ENCODE measurements at regions not wholly inside any gene's neighbourhood (a gene's known extent, or its start where the extent isn't known, plus 50 kb on each side); places are given as distances from the start of the nearest gene placed in this dataset.

DNA sequence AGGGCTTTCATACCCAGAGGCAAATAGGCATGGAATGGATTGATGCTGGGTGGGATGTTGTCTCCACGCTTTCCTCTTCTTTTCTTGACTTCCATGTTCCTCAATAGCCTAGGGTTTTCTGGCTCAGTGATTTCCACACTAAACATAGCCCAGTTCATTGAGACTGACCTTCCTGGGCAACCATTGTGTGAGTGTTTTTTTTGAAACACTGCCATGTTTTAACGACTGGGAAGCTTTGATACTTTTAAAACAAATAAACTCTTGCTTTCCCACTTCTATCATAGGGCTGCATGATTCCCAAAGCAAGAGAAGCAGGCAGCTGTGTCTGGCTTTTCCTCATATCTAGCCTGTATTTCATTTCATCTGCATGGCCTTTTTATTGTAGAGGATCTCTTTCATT lies 775.9 kb upstream of the TSPY4 start:
- Histone ChIP-seq H3K23ac (ENCODE audit: low read length) (no peak overlapping the region), H3K36me3 (ENCODE audit: control insufficient read depth, insufficient read depth, low read length) (no peaks in the 10 kb centered on the region), H3K9ac (ENCODE audit: low read length) (no peak overlapping the region), H3K4me3 (ENCODE audit: low read length) (no peak overlapping the region), H2BK15ac (replicated peaks; ENCODE audit: low read depth) (no peak overlapping the region), H3K18ac (ENCODE audit: low read length) (no peak overlapping the region), H3K79me2 (ENCODE audit: control insufficient read depth, insufficient read depth, low read length) (no peaks in the 10 kb centered on the region), H3K4me1 (ENCODE audit: control insufficient read depth, low read depth, low read length) (no peaks in the 10 kb centered on the region), H4K8ac (ENCODE audit: low read depth, low read length) (no peak overlapping the region), H2BK120ac (ENCODE audit: low read depth, low read length) (no peak overlapping the region), H3K56ac (ENCODE audit: low read length) (no peak overlapping the region), H3K4me2 (ENCODE audit: low read length) (no peak overlapping the region), H3K79me1 (ENCODE audit: low read length) (no peaks in the 10 kb centered on the region), H3K27ac (ENCODE audit: low read depth, low read length) (no peak overlapping the region), H2AK5ac (ENCODE audit: low read length) (no peak overlapping the region), H4K5ac (ENCODE audit: low read length) (no peak overlapping the region), H3K4ac (ENCODE audit: low read depth, low read length) (no peak overlapping the region), H2BK5ac (ENCODE audit: low read length) (no peak overlapping the region), H3K27me3 (ENCODE audit: insufficient read depth, low read length, poor library complexity) (no peaks in the 10 kb centered on the region)
- no CpG with 5 or more reads among the region's 2 CpGs for WGBS (ENCODE audit: extremely low coverage, insufficient coverage, low lambda C conversion rate)
- no peak for DNase-seq

GRCh38 chrY:8562456-8563090 lies 774.7 kb upstream of the TSPY4 start:
- H3K4me3 ChIP-seq (ENCODE audit: low read length): no peak overlapping the region

DNA sequence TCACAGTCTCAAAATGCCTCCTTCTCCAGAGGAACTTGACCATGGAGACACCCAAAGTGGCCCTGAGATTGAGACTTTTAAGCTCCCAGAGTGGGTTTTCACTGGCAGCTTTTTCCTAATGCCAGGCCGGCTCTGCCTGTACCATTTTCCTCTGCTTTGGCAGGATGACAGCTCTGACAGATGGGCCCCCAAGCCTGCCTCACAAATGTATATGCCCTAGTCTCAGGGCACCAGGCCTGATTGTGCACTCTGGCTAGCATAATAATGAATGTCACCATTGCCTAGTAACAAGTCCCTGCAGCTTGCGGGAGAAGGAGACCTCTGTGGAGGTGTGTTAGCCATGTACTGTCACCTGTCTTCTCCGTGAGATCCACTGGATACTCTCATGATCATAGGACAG lies 772.8 kb upstream of the TSPY4 start:
- H4K5ac ChIP-seq (ENCODE audit: low read length): no peak overlapping the region
- no peak overlapping the region for H3K56ac ChIP-seq (ENCODE audit: low read length)
- H3K4ac ChIP-seq (ENCODE audit: low read depth, low read length): no peak overlapping the region
- no peaks in the 10 kb centered on the region for H3K27me3 ChIP-seq (ENCODE audit: insufficient read depth, low read length, poor library complexity)
- no peaks in the 10 kb centered on the region for H3K79me1 ChIP-seq (ENCODE audit: low read length)
- no peaks in the 10 kb centered on the region for H3K4me1 ChIP-seq (ENCODE audit: control insufficient read depth, low read depth, low read length)
- H3K18ac ChIP-seq (ENCODE audit: low read length): no peak overlapping the region
- H2BK5ac ChIP-seq (ENCODE audit: low read length): no peak overlapping the region
- DNase-seq: no peak
- H2AK5ac ChIP-seq (ENCODE audit: low read length): no peak overlapping the region
- H3K23ac ChIP-seq (ENCODE audit: low read length): no peak overlapping the region
- H4K8ac ChIP-seq (ENCODE audit: low read depth, low read length): no peak overlapping the region
- H2BK120ac ChIP-seq (ENCODE audit: low read depth, low read length): no peak overlapping the region
- H3K4me2 ChIP-seq (ENCODE audit: low read length): no peak overlapping the region
- H3K27ac ChIP-seq (ENCODE audit: low read depth, low read length): no peak overlapping the region
- H3K36me3 ChIP-seq (ENCODE audit: control insufficient read depth, insufficient read depth, low read length): no peaks in the 10 kb centered on the region
- H3K79me2 ChIP-seq (ENCODE audit: control insufficient read depth, insufficient read depth, low read length): no peaks in the 10 kb centered on the region
- WGBS (ENCODE audit: extremely low coverage, insufficient coverage, low lambda C conversion rate): no CpG with 5 or more reads among the region's 3 CpGs
- H3K4me3 ChIP-seq (ENCODE audit: low read length): no peak overlapping the region
- no peak overlapping the region for H2BK15ac ChIP-seq (replicated peaks; ENCODE audit: low read depth)
- no peak overlapping the region for H3K9ac ChIP-seq (ENCODE audit: low read length)

More at GRCh38 chrY:8562456-8563090, 774.7 kb upstream of the TSPY4 start:
- H3K4me2 ChIP-seq (ENCODE audit: low read length): no peak overlapping the region
- H3K56ac ChIP-seq (ENCODE audit: low read length): no peak overlapping the region
- no peak overlapping the region for H2BK120ac ChIP-seq (ENCODE audit: low read depth, low read length)
- no peaks in the 10 kb centered on the region for H3K27me3 ChIP-seq (ENCODE audit: insufficient read depth, low read length, poor library complexity)
- H2BK5ac ChIP-seq (ENCODE audit: low read length): no peak overlapping the region
- DNase-seq: no peak
- no peak overlapping the region for H4K8ac ChIP-seq (ENCODE audit: low read depth, low read length)
- no peak overlapping the region for H3K18ac ChIP-seq (ENCODE audit: low read length)
- H4K5ac ChIP-seq (ENCODE audit: low read length): no peak overlapping the region
- no peaks in the 10 kb centered on the region for H3K79me2 ChIP-seq (ENCODE audit: control insufficient read depth, insufficient read depth, low read length)
- no peak overlapping the region for H2BK15ac ChIP-seq (replicated peaks; ENCODE audit: low read depth)
- no peaks in the 10 kb centered on the region for H3K79me1 ChIP-seq (ENCODE audit: low read length)
- H3K23ac ChIP-seq (ENCODE audit: low read length): no peak overlapping the region
- no CpG with 5 or more reads among the region's 8 CpGs for WGBS (ENCODE audit: extremely low coverage, insufficient coverage, low lambda C conversion rate)
- no peak overlapping the region for H3K27ac ChIP-seq (ENCODE audit: low read depth, low read length)
- H3K4me1 ChIP-seq (ENCODE audit: control insufficient read depth, low read depth, low read length): no peaks in the 10 kb centered on the region
- no peaks in the 10 kb centered on the region for H3K36me3 ChIP-seq (ENCODE audit: control insufficient read depth, insufficient read depth, low read length)
- H3K4ac ChIP-seq (ENCODE audit: low read depth, low read length): no peak overlapping the region
- no peak overlapping the region for H2AK5ac ChIP-seq (ENCODE audit: low read length)
- H3K9ac ChIP-seq (ENCODE audit: low read length): no peak overlapping the region

- no peak overlapping the region for H4K8ac ChIP-seq (ENCODE audit: low read depth, low read length)
- H3K4me2 ChIP-seq (ENCODE audit: low read length): no peak overlapping the region
- no peak overlapping the region for H3K56ac ChIP-seq (ENCODE audit: low read length)
- no peak overlapping the region for H3K27ac ChIP-seq (ENCODE audit: low read depth, low read length)
- no peaks in the 10 kb centered on the region for H3K79me2 ChIP-seq (ENCODE audit: control insufficient read depth, insufficient read depth, low read length)
- no peak overlapping the region for H2BK5ac ChIP-seq (ENCODE audit: low read length)
- no peak overlapping the region for H3K9ac ChIP-seq (ENCODE audit: low read length)
- no peak for DNase-seq
- H3K36me3 ChIP-seq (ENCODE audit: control insufficient read depth, insufficient read depth, low read length): no peaks in the 10 kb centered on the region
- no CpG with 5 or more reads among the region's 2 CpGs for WGBS (ENCODE audit: extremely low coverage, insufficient coverage, low lambda C conversion rate)
- H3K23ac ChIP-seq (ENCODE audit: low read length): no peak overlapping the region
- no peak overlapping the region for H3K18ac ChIP-seq (ENCODE audit: low read length)
- no peaks in the 10 kb centered on the region for H3K4me1 ChIP-seq (ENCODE audit: control insufficient read depth, low read depth, low read length)
- no peak overlapping the region for H3K4ac ChIP-seq (ENCODE audit: low read depth, low read length)
- no peak overlapping the region for H2BK120ac ChIP-seq (ENCODE audit: low read depth, low read length)
- no peaks in the 10 kb centered on the region for H3K27me3 ChIP-seq (ENCODE audit: insufficient read depth, low read length, poor library complexity)
- no peak overlapping the region for H2AK5ac ChIP-seq (ENCODE audit: low read length)
- H4K5ac ChIP-seq (ENCODE audit: low read length): no peak overlapping the region
- H2BK15ac ChIP-seq (replicated peaks; ENCODE audit: low read depth): no peak overlapping the region
- no peak overlapping the region for H3K4me3 ChIP-seq (ENCODE audit: low read length)
- H3K79me1 ChIP-seq (ENCODE audit: low read length): no peaks in the 10 kb centered on the region
Observed at GRCh38 chrY:8566198-8566597, 771.1 kb upstream of the TSPY4 start.

DNA sequence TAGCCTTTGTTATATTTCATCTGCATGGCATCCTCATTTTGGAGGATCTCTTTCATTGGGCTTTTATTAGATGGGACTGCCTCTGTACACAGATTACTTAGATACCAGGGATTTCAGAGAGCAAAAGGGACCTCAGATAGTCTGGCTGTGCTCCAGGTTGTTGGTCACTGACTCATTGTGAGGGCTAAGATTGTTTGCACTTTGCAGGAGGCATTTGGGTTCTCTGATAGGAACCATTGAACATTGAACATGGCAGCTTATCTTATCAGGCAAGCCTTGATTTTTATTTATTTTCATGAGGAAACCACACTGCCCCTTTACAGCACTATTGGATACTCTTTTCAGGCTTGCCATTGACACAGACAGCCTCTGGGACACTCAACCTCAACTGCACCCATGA lies 766.9 kb upstream of the TSPY4 start:
- no peaks in the 10 kb centered on the region for H3K27me3 ChIP-seq (ENCODE audit: insufficient read depth, low read length, poor library complexity)
- H3K4ac ChIP-seq (ENCODE audit: low read depth, low read length): no peak overlapping the region
- H3K36me3 ChIP-seq (ENCODE audit: control insufficient read depth, insufficient read depth, low read length): no peaks in the 10 kb centered on the region
- H3K4me1 ChIP-seq (ENCODE audit: control insufficient read depth, low read depth, low read length): no peaks in the 10 kb centered on the region
- H3K79me1 ChIP-seq (ENCODE audit: low read length): no peaks in the 10 kb centered on the region
- no peak overlapping the region for H2BK5ac ChIP-seq (ENCODE audit: low read length)
- H2BK15ac ChIP-seq (replicated peaks; ENCODE audit: low read depth): no peak overlapping the region
- no peak overlapping the region for H3K23ac ChIP-seq (ENCODE audit: low read length)
- no peak overlapping the region for H3K27ac ChIP-seq (ENCODE audit: low read depth, low read length)
- H3K4me3 ChIP-seq (ENCODE audit: low read length): no peak overlapping the region
- no peak overlapping the region for H3K18ac ChIP-seq (ENCODE audit: low read length)
- H3K79me2 ChIP-seq (ENCODE audit: control insufficient read depth, insufficient read depth, low read length): no peaks in the 10 kb centered on the region
- no peak overlapping the region for H2AK5ac ChIP-seq (ENCODE audit: low read length)
- DNase-seq: no peak
- no peak overlapping the region for H2BK120ac ChIP-seq (ENCODE audit: low read depth, low read length)
- no peak overlapping the region for H3K9ac ChIP-seq (ENCODE audit: low read length)
- H4K5ac ChIP-seq (ENCODE audit: low read length): no peak overlapping the region
- H4K8ac ChIP-seq (ENCODE audit: low read depth, low read length): no peak overlapping the region
- no peak overlapping the region for H3K56ac ChIP-seq (ENCODE audit: low read length)
- no peak overlapping the region for H3K4me2 ChIP-seq (ENCODE audit: low read length)

- H3K56ac ChIP-seq (ENCODE audit: low read length): no peak overlapping the region
- H3K27ac ChIP-seq (ENCODE audit: low read depth, low read length): no peak overlapping the region
- H2BK5ac ChIP-seq (ENCODE audit: low read length): no peak overlapping the region
- no peaks in the 10 kb centered on the region for H3K27me3 ChIP-seq (ENCODE audit: insufficient read depth, low read length, poor library complexity)
- H4K8ac ChIP-seq (ENCODE audit: low read depth, low read length): no peak overlapping the region
- no peak overlapping the region for H3K4me2 ChIP-seq (ENCODE audit: low read length)
- no peak overlapping the region for H3K9ac ChIP-seq (ENCODE audit: low read length)
- no peak overlapping the region for H3K18ac ChIP-seq (ENCODE audit: low read length)
- no peak overlapping the region for H2BK120ac ChIP-seq (ENCODE audit: low read depth, low read length)
- WGBS (ENCODE audit: extremely low coverage, insufficient coverage, low lambda C conversion rate): no CpG with 5 or more reads among the region's 2 CpGs
- no peaks in the 10 kb centered on the region for H3K79me2 ChIP-seq (ENCODE audit: control insufficient read depth, insufficient read depth, low read length)
- H3K4ac ChIP-seq (ENCODE audit: low read depth, low read length): no peak overlapping the region
- no peak overlapping the region for H4K5ac ChIP-seq (ENCODE audit: low read length)
- H3K4me3 ChIP-seq (ENCODE audit: low read length): no peak overlapping the region
- H2BK15ac ChIP-seq (replicated peaks; ENCODE audit: low read depth): no peak overlapping the region
- H3K4me1 ChIP-seq (ENCODE audit: control insufficient read depth, low read depth, low read length): no peaks in the 10 kb centered on the region
- H3K23ac ChIP-seq (ENCODE audit: low read length): no peak overlapping the region
- no peaks in the 10 kb centered on the region for H3K79me1 ChIP-seq (ENCODE audit: low read length)
- H3K36me3 ChIP-seq (ENCODE audit: control insufficient read depth, insufficient read depth, low read length): no peaks in the 10 kb centered on the region
- no peak overlapping the region for H2AK5ac ChIP-seq (ENCODE audit: low read length)
- DNase-seq: no peak
Observed at GRCh38 chrY:8572916-8573315, 764.3 kb upstream of the TSPY4 start.
